A549 (cell line): ENCODE measurements at regions not wholly inside any gene's neighbourhood (a gene's known extent, or its start where the extent isn't known, plus 50 kb on each side); places are given as distances from the start of the nearest gene placed in this dataset.

ENCODE experiments used
- CHD2 ChIP-seq: fragments of 150-350 bp; IDR thresholded peaks from 2 replicates; pipeline ENCODE4 v1.6.1; 2014; ENCODE audit warnings: low read length; ENCODE audit not compliant: partially characterized antibody
- CTCF ChIP-seq: fragments of >200 bp; sonication (Bioruptor Twin); formaldehyde crosslinking; IDR thresholded peaks from 3 replicates; pipeline ENCODE4 v1.5.1; 2016
- E2F6 ChIP-seq: IDR thresholded peaks from 2 replicates; pipeline ENCODE4 v1.6.1; 2012; ENCODE audit warnings: low read depth, borderline replicate concordance
- EP300 ChIP-seq, 2 experiments: fragments of >200 bp; sonication (Bioruptor Twin); formaldehyde crosslinking; IDR thresholded peaks; 2 replicates in 1 of 2; 3 replicates in 1 of 2; pipeline ENCODE4 v1.6.1; 2016 to 2017
- HDAC2 ChIP-seq: fragments of 200-600 bp; sonication (generic); IDR thresholded peaks from 2 replicates; pipeline ENCODE4 v1.6.1; 2016
- MAZ ChIP-seq: fragments of 150-350 bp; IDR thresholded peaks from 2 replicates; pipeline ENCODE4 v1.6.1; 2014; ENCODE audit warnings: antibody characterized with exemption, low read depth, low read length, borderline replicate concordance
- RAD21 ChIP-seq, 2 experiments: fragments of >200 bp in 1 of 2; sonication (Bioruptor Twin) in 1 of 2; formaldehyde crosslinking in 1 of 2; IDR thresholded peaks in 1 of 2; conservative IDR thresholded peaks in 1 of 2; 2 replicates in 1 of 2; 3 replicates in 1 of 2; pipeline ENCODE4 v1.6.1; 2012 to 2018; ENCODE audit warnings: inconsistent platforms in 1 of 2
- RCOR1 ChIP-seq: fragments of 150-350 bp; IDR thresholded peaks from 2 replicates; pipeline ENCODE4 v1.6.1; 2014; ENCODE audit warnings: antibody characterized with exemption, low read length, low read depth
- USF2 ChIP-seq: fragments of 450-650 bp; IDR thresholded peaks from 2 replicates; pipeline ENCODE4 v1.6.1; 2014; ENCODE audit warnings: antibody characterized with exemption

GRCh38 chr16:50945171-50945570, 203.3 kb downstream of the CYLD start:
- TF ChIP-seq MAZ (no peak), USF2 (no peak), CTCF (no peak), EP300 (IDR thresholded peaks at IDR 0.05) (no peak), E2F6 (no peak), RCOR1 (no peak), RAD21 (conservative IDR thresholded peaks at IDR 0.05 in 1 of 2, IDR thresholded peaks at IDR 0.05 in 1 of 2) (no peak), CHD2 (no peak), HDAC2 (no peak)
